AG08396 (cell line): ENCODE measurements at regions not wholly inside any gene's neighbourhood (a gene's known extent, or its start where the extent isn't known, plus 50 kb on each side); places are given as distances from the start of the nearest gene placed in this dataset.

Experiments used
- DNase-seq: peaks from one replicate; pipeline ENCODE4 v3.0.0; 2012; ENCODE audit warnings: low spot score, mixed read lengths

GRCh38 chr1:194159941-194160340 lies 973.5 kb upstream of the B3GALT2 start:
- no peak for DNase-seq

DNA sequence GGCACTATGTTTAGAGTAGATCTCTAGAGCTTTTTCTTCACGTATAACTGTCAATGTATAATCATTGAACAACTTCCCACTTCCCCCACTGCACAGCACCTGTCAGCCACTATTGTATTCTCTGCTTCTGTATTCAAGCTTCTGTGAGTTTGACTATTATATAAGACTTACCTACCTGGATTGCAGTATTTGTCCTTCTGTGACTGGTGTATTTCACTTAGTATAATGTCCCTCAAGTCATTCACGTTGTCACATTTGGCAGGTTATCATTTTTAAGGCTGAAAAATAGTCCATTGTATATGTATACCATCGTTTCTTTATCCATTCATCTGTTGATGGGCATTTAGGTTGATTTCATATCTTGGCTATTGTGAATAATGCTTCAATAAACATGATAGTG lies 969.5 kb upstream of the B3GALT2 start:
- no peak for DNase-seq

- DNase-seq: no peak
Measured at GRCh38 chr1:194151056-194151455, 964.6 kb upstream of the B3GALT2 start.

DNA sequence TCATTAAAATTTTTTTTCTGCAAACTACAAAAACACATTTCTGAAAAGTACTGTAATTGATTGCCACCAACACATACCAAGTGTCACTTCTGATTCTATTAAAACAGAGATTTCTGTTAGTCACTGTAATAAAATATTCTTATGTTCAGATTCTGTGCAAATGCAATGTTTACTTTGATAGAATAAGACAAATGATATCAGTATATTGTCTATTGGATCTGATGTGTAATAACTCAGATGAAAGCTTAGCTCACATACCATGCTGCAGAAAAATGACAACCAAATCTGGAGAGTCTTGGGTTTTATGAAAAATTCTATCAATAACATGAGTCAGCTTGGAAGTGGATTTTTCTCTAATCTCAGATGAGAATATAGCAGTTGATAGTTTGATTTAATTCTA lies 963.8 kb upstream of the B3GALT2 start:
- DNase-seq: no peak

DNA sequence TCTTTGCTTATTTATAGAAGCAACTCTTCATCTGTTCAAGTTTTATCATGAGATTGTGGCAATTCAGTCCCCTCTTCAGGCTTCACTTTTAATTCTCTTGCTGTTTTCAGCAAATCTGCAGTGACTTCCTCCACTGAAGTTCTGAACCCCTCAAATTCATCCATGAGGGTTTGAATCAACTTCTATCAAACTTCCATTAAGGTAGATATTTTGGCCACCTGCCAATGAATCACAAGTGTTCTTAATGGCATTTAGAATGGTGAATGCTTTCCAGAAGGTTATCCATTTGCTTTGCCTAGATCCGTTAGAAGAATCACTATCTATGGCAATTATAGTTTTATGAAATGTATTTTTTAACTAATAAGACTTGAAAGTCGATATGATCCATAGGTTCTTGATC lies 946.7 kb upstream of the B3GALT2 start:
- no peak for DNase-seq

DNA sequence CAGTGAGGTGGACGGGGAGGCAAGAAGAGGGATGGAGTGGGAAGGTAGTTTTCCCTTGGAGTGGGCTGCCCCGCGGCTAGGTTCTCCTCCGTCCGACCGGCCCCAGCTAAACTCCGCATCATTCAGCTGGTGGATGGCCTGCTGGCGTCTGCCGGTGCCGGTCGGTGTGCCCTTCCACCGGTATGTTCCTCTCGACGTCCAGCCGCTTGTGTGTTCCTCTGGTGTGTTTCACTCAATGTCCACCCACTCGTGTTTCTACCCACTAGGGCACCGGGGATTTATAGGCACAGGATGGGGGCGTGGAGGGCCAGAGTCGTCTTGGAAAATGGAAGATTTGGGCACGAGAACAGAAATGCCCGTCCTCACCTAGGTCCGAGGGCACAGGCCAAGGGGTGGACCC lies 931.7 kb upstream of the B3GALT2 start:
- no peak for DNase-seq

GRCh38 chr1:194117582-194117981 lies 931.2 kb upstream of the B3GALT2 start:
- no peak for DNase-seq

DNA sequence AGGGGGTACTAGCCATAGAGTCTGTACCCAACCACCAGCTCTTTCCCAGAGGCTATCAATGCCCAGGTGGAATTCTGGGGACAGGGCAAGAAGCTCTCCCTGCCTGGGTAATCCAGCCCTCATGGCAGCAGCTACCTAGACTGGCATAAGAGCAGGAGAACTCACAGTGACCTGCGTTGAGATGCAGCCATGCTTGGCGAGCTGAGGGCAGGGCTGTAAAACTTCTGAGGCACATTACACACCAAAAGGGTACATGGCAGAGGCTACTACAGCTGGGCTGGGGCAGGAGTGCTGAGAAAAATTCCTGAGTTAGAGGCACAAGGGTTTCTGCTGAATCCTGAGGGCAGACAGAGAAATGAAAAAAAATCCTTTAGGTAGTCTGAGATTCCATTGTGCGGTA lies 927.9 kb upstream of the B3GALT2 start:
- DNase-seq: no peak

GRCh38 chr1:194105381-194105780 lies 919.0 kb upstream of the B3GALT2 start:
- no peak for DNase-seq

DNA sequence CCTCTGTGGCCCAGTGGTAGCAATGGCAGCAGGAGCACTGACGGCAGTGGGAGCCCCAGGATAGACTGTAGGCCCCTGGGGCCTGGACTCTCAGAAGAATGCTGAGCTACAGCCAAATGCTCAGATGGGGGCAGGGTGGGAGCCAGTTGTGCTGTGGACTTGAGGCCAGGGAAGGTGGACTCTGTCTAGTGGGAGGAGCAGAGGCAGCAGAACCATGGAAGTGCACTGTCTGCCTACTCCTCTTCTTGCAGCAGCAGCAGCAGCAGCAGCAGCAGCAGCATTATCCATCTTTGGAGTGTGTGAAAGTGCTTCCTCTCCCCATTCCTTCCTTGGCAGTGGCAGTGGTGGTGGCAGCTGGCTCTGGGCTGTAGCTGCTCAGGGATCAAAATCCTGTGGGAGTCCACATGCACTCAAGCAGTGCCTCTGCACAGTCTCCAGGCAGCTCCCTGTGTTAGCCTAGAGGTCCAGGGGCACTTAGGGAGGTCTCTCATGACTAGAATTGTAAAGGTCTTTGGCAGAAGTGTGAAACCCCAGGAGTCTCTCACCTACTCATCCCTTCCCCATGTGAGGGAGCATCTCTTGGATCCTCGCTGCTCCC lies 917.9 kb upstream of the B3GALT2 start:
- no peak for DNase-seq

- DNase-seq: no peak
Measured at GRCh38 chr1:194103516-194104246, 917.3 kb upstream of the B3GALT2 start.

DNA sequence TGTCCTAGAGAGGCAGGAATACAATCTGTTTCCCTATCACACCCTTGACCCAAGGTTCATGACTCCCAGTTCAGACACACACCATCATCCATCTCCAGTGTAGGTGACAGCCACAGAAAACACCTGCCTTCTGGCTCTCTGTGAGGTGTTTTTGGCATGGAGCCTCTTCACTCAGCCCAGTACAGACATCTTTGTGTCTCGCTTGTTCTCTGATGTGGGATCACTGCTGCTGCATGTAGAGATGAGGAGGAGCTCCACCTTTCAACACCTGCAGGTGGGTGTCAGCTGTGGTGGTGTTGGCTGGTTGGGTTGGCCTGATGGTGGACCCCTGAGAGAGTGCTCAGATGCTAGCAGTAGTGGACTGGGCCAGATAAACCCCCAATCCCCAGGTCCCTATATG lies 916.7 kb upstream of the B3GALT2 start:
- no peak for DNase-seq

GRCh38 chr1:194102607-194103006 lies 916.2 kb upstream of the B3GALT2 start:
- no peak for DNase-seq

DNA sequence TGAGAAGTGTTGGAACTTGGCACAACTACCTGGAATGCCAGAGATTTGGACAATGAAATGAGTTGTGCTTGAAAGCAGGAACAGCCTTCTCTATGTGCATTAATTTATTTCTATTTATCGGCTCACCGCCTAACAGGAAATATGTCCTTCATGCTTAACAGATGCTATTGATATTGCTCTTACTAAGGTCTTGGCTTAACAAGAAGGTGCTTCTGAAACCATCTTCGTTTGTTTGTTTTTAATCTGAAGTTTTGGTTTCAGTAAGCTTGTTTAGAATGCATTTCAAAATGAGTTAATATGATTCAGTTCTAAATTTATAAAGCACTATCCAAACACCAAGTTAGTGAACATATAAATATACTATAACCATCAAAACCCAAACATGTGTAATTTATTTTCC lies 898.3 kb upstream of the B3GALT2 start:
- DNase-seq: no peak

DNA sequence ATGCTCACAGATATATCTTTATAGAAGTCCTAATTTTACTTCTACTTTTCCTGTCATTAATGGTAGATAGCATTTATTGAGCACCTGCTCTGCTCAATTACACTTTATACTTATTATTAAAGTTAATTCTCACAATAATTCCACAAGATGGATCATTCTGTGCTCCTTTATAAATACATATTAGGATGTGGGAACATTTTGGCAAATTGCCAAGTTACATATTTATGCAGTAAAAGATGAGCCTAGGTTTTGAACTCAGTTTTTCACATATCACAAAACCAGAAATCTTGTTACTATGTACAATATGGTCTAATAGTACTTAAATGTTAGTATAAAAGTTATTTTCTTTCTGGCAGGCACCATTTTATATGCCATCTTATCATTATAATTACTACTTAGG lies 895.0 kb upstream of the B3GALT2 start:
- no peak for DNase-seq

- DNase-seq: no peak
Measured at GRCh38 chr1:194080826-194081225, 894.4 kb upstream of the B3GALT2 start.

- DNase-seq: no peak
Measured at GRCh38 chr1:194078765-194079164, 892.4 kb upstream of the B3GALT2 start.

- DNase-seq: no peak
Measured at GRCh38 chr1:194076646-194077045, 890.2 kb upstream of the B3GALT2 start.

- DNase-seq: no peak
Measured at GRCh38 chr1:194073833-194074232, 887.4 kb upstream of the B3GALT2 start.

DNA sequence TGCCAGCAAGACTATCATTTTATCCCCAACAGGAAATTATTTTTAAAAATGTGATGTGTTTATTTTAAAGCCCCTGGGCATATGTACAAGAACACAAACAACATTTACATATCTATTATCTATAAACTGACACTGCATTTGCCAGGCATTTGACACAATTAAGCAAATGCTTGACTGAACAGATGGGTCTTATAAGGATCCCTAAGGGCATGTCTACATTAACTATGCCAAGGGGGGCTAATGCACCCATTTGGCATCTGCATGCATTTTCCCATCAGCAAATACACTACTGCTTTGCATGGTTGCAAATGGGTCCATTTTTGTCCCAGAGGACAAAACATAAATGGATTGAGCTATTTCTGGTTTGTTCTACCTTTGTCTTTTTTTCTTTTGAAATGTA lies 884.8 kb upstream of the B3GALT2 start:
- no peak for DNase-seq

DNA sequence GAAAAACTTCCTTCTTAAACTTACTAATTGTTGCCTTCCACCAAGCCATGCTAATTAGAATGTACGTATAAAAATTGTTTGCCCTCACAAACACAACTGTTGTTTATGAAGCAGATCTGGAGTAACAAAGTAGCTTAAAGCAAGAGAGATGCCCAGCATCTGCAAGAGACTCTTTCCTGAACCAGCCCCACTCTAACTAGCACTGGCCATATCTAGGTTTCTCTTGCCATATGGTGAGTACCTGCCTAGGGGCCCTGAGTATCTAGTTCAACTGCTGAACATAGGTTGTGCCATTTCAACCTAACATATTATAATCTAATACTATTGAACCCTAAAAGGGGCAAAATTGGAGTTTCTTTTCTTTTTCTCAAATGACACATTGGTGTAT lies 883.4 kb upstream of the B3GALT2 start:
- DNase-seq: no peak

DNA sequence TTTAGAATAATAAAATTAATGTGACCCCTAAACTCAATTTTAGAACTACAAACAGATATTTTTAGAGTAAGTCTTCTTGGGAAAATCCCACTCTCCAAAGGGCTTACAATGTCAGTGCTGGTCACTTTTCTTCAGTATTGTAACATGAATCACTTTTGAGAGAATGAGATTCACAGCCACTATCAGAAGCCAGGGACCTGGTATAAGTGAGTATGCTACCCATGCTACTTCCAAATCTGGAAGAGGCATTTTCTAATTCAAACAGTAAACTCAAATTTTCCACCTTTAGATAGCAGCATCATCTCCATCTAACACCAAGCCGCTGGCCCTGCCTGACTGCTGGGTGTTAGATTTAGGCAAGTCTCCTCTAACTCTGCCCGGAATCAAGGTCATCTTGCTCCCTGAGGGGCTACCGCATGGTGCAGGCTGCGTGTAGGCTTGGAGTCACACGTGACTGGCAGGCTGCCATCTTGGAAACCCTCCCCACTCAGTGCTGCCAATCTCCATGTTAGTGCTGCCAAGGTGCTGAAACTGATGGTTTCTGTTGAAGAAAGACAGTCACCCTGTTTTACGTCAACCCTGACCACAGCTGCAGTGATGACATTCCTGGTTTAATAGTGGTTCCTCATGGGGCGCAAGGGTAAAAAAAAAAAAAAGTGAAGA lies 882.9 kb upstream of the B3GALT2 start:
- DNase-seq: no peak

DNA sequence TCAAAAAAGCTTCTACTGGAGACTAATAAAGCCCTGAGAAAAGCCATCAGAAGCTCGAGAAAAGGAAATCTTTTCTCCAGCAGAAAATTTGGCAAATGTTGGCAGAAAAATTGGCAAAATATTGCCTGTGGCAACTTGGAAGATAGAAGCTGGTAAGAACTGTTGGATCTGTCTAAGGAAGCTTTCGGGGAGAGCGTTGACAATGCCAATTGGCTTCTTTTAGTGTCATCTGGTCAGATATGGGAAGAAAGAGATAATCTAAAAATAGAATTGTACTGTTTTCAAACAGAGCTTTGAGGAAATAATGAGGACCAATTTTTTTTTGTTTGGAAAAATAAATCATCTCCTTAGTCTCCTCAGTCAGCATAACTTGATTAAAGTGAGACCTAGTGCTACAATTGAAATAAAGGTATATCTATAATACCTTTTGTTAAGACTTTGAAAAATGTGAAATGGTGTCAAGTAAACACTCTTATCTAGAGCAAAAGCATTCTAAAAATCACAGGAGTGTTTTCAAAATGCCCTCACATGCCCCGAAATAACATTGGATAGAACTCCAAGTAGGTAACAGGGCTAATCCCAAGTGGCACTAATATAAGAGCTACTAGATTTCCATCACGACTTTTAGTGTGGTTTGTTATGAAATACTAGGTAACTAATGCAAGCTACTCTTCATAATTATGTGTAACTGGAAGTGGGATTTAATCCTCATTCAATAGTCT lies 882.2 kb upstream of the B3GALT2 start:
- no peak for DNase-seq
